Left ventricle myocardium inferior (tissue), 1 donor: ENCODE measurements at regions not wholly inside any gene's neighbourhood (a gene's known extent, or its start where the extent isn't known, plus 50 kb on each side); places are given as distances from the start of the nearest gene placed in this dataset.

Source experiments
- DNase-seq: peaks from one replicate; pipeline ENCODE4 v3.0.0-alpha.2; 2020
- H3K27ac ChIP-seq: fragments of 200-600 bp; replicated peaks from 2 replicates; pipeline ENCODE4 v1.8.0; 2021
- H3K27me3 ChIP-seq: fragments of 200-600 bp; 2 replicates; pipeline ENCODE4 v1.8.0; 2021; ENCODE audit warnings: low read depth
- H3K36me3 ChIP-seq: fragments of 200-600 bp; 2 replicates; pipeline ENCODE4 v1.8.0; 2021
- H3K4me1 ChIP-seq: fragments of 200-600 bp; 2 replicates; pipeline ENCODE4 v1.8.0; 2021
- H3K4me3 ChIP-seq: fragments of 200-600 bp; 2 replicates; pipeline ENCODE4 v1.8.0; 2021; ENCODE audit warnings: mild to moderate bottlenecking, moderate library complexity
- H3K9me3 ChIP-seq: fragments of 200-600 bp; replicated peaks from 2 replicates; pipeline ENCODE4 v1.8.0; 2021
- CTCF ChIP-seq: fragments of 200-600 bp; IDR thresholded peaks from 2 replicates; pipeline ENCODE4 v1.8.0; 2021; ENCODE audit warnings: antibody characterized with exemption, mild to moderate bottlenecking, borderline replicate concordance
- intact Hi-C: fragments of 100-400 bp; cut with micrococcal nuclease; formaldehyde crosslinking; loops from one replicate; pipeline ENCODE4 v1.11.0; 2022
- donor health status: DM: no; HTN: yes; CAD: no; lungs with severe emphysema.

- no peak overlapping the region for H3K27ac ChIP-seq
- no peaks in the 10 kb centered on the region for H3K4me1 ChIP-seq
- no peak overlapping the region for H3K4me3 ChIP-seq
- no peaks in the 10 kb centered on the region for H3K9me3 ChIP-seq
- no peak for DNase-seq
- intact Hi-C loops = no loop called here
- TF ChIP-seq CTCF = no peak
- H3K36me3 ChIP-seq = no peaks in the 10 kb centered on the region
- no peaks in the 10 kb centered on the region for H3K27me3 ChIP-seq
Measured at GRCh38 chr4:63788271-63788670, 621.0 kb downstream of the TECRL start.

GRCh38 chr4:63787326-63787725, 621.9 kb downstream of the TECRL start:
- H3K36me3 ChIP-seq = no peaks in the 10 kb centered on the region
- TF ChIP-seq CTCF = no peak
- no peaks in the 10 kb centered on the region for H3K9me3 ChIP-seq
- intact Hi-C loops = no loop called here
- H3K27me3 ChIP-seq = no peaks in the 10 kb centered on the region
- H3K4me3 ChIP-seq = no peak overlapping the region
- no peaks in the 10 kb centered on the region for H3K4me1 ChIP-seq
- H3K27ac ChIP-seq = no peak overlapping the region
- DNase-seq = no peak

GRCh38 chr4:63786171-63786570, 623.1 kb downstream of the TECRL start:
- Histone ChIP-seq H3K27ac (no peak overlapping the region), H3K4me1 (no peaks in the 10 kb centered on the region), H3K27me3 (no peaks in the 10 kb centered on the region), H3K9me3 (peaks cover 6% of the 10 kb centered on the region), H3K36me3 (no peaks in the 10 kb centered on the region), H3K4me3 (no peak overlapping the region)
- intact Hi-C loops = no loop called here
- DNase-seq = no peak
- no peak for TF ChIP-seq CTCF

GRCh38 chr4:63784822-63785221, 624.4 kb downstream of the TECRL start:
- H3K36me3 ChIP-seq = no peaks in the 10 kb centered on the region
- H3K4me3 ChIP-seq = no peak overlapping the region
- H3K4me1 ChIP-seq = no peaks in the 10 kb centered on the region
- no peak for DNase-seq
- H3K27me3 ChIP-seq = no peaks in the 10 kb centered on the region
- H3K27ac ChIP-seq = no peak overlapping the region
- intact Hi-C loops = no loop called here
- peaks cover 17% of the 10 kb centered on the region for H3K9me3 ChIP-seq
- TF ChIP-seq CTCF = no peak

- H3K36me3 ChIP-seq = no peaks in the 10 kb centered on the region
- no peak overlapping the region for H3K27ac ChIP-seq
- intact Hi-C loops = no loop called here
- no peak for DNase-seq
- peaks cover 17% of the 10 kb centered on the region for H3K9me3 ChIP-seq
- H3K4me1 ChIP-seq = no peaks in the 10 kb centered on the region
- TF ChIP-seq CTCF = no peak
- H3K27me3 ChIP-seq = no peaks in the 10 kb centered on the region
- no peak overlapping the region for H3K4me3 ChIP-seq
Measured at GRCh38 chr4:63777601-63778000, 631.6 kb downstream of the TECRL start.

- Histone ChIP-seq H3K9me3 (no peaks in the 10 kb centered on the region), H3K4me1 (no peaks in the 10 kb centered on the region), H3K27ac (no peak overlapping the region), H3K36me3 (no peaks in the 10 kb centered on the region), H3K27me3 (no peaks in the 10 kb centered on the region), H3K4me3 (no peak overlapping the region)
- intact Hi-C loops = no loop called here
- DNase-seq = no peak
- no peak for TF ChIP-seq CTCF
Measured at GRCh38 chr4:63764400-63764799, 644.9 kb downstream of the TECRL start.
